Endothelial cell of umbilical vein (primary cell): ENCODE measurements at regions not wholly inside any gene's neighbourhood (a gene's known extent, or its start where the extent isn't known, plus 50 kb on each side); places are given as distances from the start of the nearest gene placed in this dataset.

Experiments used
- BruUV-seq: library from RNA; stranded (reverse); fragments of 400-500 nt; replicated peaks from 2 replicates; lab custom pipeline; 2021; lab: Mats Ljungman, UMichigan
- CTCF ChIA-PET: fragments of 300-600, 350-600 bp; sonication (Branson Sonifier 250); formaldehyde crosslinking; loops from one replicate; lab custom pipeline; 2021; ENCODE audit warnings: antibody characterized with exemption, inconsistent platforms; lab: Charles Lee
- POLR2A ChIA-PET: fragments of 300-600, 350-600 bp; sonication (Branson Sonifier 250); formaldehyde crosslinking; loops from one replicate; lab custom pipeline; 2021; ENCODE audit warnings: antibody characterized with exemption, inconsistent platforms; lab: Charles Lee
- DNase-seq: peaks from one replicate; pipeline ENCODE4 v3.0.0-alpha.2; 2011; ENCODE audit warnings: low read depth, low spot score
- FAIRE-seq: peaks from 2 replicates; lab custom pipeline; 2011; peaks lifted over from hg19 to GRCh38; lab: Jason Lieb, UNC
- H2AFZ ChIP-seq: 2 replicates; pipeline ENCODE4 v1.6.0; 2012; ENCODE audit warnings: low read depth, low read length, control low read depth, inconsistent platforms
- H3K27ac ChIP-seq: 2 replicates; pipeline ENCODE4 v1.5.1; 2011; ENCODE audit warnings: low read depth, mild to moderate bottlenecking, control low read depth, low read length, moderate library complexity; ENCODE audit not compliant: insufficient read depth
- H3K27me3 ChIP-seq, 2 experiments: 2 replicates each; pipeline versions ENCODE4 v1.6.0 to v1.6.1; 2011; ENCODE audit warnings: low read length in 2 of 2, mixed read lengths in 1 of 2; ENCODE audit not compliant: control insufficient read depth in 2 of 2, insufficient read depth in 2 of 2
- H3K36me3 ChIP-seq, 2 experiments: 2 replicates in 1 of 2; 3 replicates in 1 of 2; pipeline ENCODE4 v1.5.1; 2011; ENCODE audit warnings: low read length in 2 of 2, mild to moderate bottlenecking in 1 of 2, moderate library complexity in 1 of 2; ENCODE audit not compliant: control insufficient read depth in 2 of 2, insufficient read depth in 2 of 2; ENCODE audit errors: extremely low read depth in 1 of 2
- H3K4me1 ChIP-seq: 3 replicates; pipeline ENCODE4 v1.5.1; 2011; ENCODE audit warnings: mild to moderate bottlenecking, low read length; ENCODE audit not compliant: control insufficient read depth, insufficient read depth; ENCODE audit errors: extremely low read depth
- H3K4me2 ChIP-seq: 2 replicates; pipeline ENCODE4 v1.6.1; 2011; ENCODE audit warnings: low read length, control low read depth, mixed read lengths; ENCODE audit not compliant: insufficient read depth
- H3K4me3 ChIP-seq, 3 experiments: fragments of 200-600 bp in 1 of 3; sonication (generic), shearing (Covaris generic) in 1 of 3; replicated peaks in 1 of 3; 2 replicates each; pipeline ENCODE4 v1.5.1; 2011 to 2016; ENCODE audit warnings: control low read depth in 3 of 3, low read length in 3 of 3, mild to moderate bottlenecking in 2 of 3, inconsistent platforms in 1 of 3, low read depth in 1 of 3, moderate library complexity in 1 of 3; ENCODE audit not compliant: insufficient read depth in 1 of 3
- H3K79me2 ChIP-seq: 2 replicates; pipeline ENCODE4 v1.6.0; 2012; ENCODE audit warnings: low read length, inconsistent platforms; ENCODE audit not compliant: control insufficient read depth, insufficient read depth
- H3K9ac ChIP-seq: replicated peaks from 2 replicates; pipeline ENCODE3; 2011; ENCODE audit warnings: low read length, control low read depth; ENCODE audit not compliant: insufficient read depth; ENCODE audit errors: extremely low read depth
- H3K9me1 ChIP-seq: replicated peaks from 3 replicates; pipeline ENCODE4 v1.6.0; 2011; ENCODE audit warnings: mild to moderate bottlenecking, low read length; ENCODE audit not compliant: control insufficient read depth, insufficient read depth; ENCODE audit errors: extremely low read depth
- H3K9me3 ChIP-seq: replicated peaks from 2 replicates; pipeline ENCODE4 v1.5.1; 2012; ENCODE audit warnings: low read length, inconsistent platforms; ENCODE audit not compliant: control insufficient read depth, insufficient read depth
- H4K20me1 ChIP-seq: replicated peaks from 2 replicates; pipeline ENCODE3; 2011; ENCODE audit warnings: mild to moderate bottlenecking, low read length; ENCODE audit not compliant: control insufficient read depth, insufficient read depth; ENCODE audit errors: extremely low read depth
- EZH2 ChIP-seq: IDR thresholded peaks from 2 replicates; pipeline ENCODE4 v1.6.1; 2012; ENCODE audit warnings: borderline replicate concordance, low read depth, mild to moderate bottlenecking, moderate library complexity, low read length, inconsistent platforms; ENCODE audit not compliant: severe bottlenecking
- FOS ChIP-seq: IDR thresholded peaks from 2 replicates; pipeline ENCODE4 v1.6.1; 2011; ENCODE audit warnings: mild to moderate bottlenecking, low read length, moderate library complexity, borderline replicate concordance; ENCODE audit not compliant: insufficient read depth
- GATA2 ChIP-seq: IDR thresholded peaks from 2 replicates; pipeline ENCODE4 v1.7.0; 2011; ENCODE audit warnings: low read depth, mild to moderate bottlenecking, moderate library complexity, mixed read lengths, low read length; ENCODE audit not compliant: insufficient read length, insufficient read depth
- JUN ChIP-seq: IDR thresholded peaks from 2 replicates; pipeline ENCODE4 v1.6.1; 2011; ENCODE audit warnings: borderline replicate concordance, low read depth; ENCODE audit not compliant: insufficient read length, insufficient read depth
- MYC ChIP-seq: IDR thresholded peaks from one replicate; pipeline ENCODE4 v1.6.1; 2011; ENCODE audit warnings: mild to moderate bottlenecking, low read depth, low read length
- POLR2A ChIP-seq: IDR thresholded peaks from 2 replicates; pipeline ENCODE4 v1.6.1; 2012; ENCODE audit warnings: low read depth, mild to moderate bottlenecking, control low read depth, low read length
- POLR2AphosphoS5 ChIP-seq: IDR thresholded peaks from 2 replicates; pipeline ENCODE4 v1.6.1; 2012; ENCODE audit warnings: low read depth, mild to moderate bottlenecking, control low read depth, low read length, moderate library complexity; ENCODE audit not compliant: insufficient read depth
- dilution Hi-C: fragments of 300-500 bp; cut with MboI; formaldehyde crosslinking; loops from one replicate; pipeline ENCODE4 v1.15.0; 2019; ENCODE audit warnings: low sequenced_read_pairs; ENCODE audit not compliant: extremely low pct_ligation_motif_present
- intact Hi-C: fragments of 100-400 bp; cut with micrococcal nuclease; formaldehyde crosslinking; loops from one replicate; pipeline ENCODE4 v1.10.0; 2022
- TF ChIP-seq, protein P1 (sequence below), 2 donors: IDR thresholded peaks; 1 replicate in 1 of 2; 2 replicates in 1 of 2; pipeline ENCODE4 v1.5.1; 2011; ENCODE audit warnings: low read length in 2 of 2, mild to moderate bottlenecking in 2 of 2, moderate library complexity in 2 of 2, control low read depth in 1 of 2, inconsistent platforms in 1 of 2, low read depth in 1 of 2; ENCODE audit not compliant: insufficient read depth in 1 of 2; ENCODE audit errors: extremely low read depth in 1 of 2
- TF ChIP-seq, protein P2 (sequence below): IDR thresholded peaks from 2 replicates; pipeline ENCODE4 v1.6.1; 2011; ENCODE audit not compliant: insufficient read depth, insufficient read length

DNA sequence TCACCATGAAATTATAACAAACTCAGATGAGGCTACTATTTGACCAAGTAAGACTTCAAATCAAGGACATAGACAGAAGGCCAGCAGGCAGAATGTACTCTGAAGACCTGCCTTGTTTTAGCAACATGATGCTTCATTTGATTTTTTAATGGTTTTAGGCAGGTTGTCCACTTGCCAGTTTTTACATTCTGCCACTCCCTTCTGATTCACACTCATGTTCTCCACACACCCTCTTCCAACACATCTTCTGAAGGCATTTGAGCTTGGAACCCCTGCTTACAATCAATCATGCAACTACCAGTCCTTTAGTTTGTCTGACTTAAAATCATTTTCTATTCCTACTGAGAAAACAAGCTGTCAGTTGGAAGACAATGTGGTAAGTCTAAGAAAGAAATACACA is 114.9 kb upstream of the SMIM31 start:
- no peaks in the 10 kb centered on the region for H4K20me1 ChIP-seq
- no peaks in the 10 kb centered on the region for H3K79me2 ChIP-seq
- no peak overlapping the region for H2AFZ ChIP-seq
- H3K9me3 ChIP-seq, result peaks cover 7% of the 10 kb centered on the region
- H3K9me1 ChIP-seq, result no peaks in the 10 kb centered on the region
- DNase-seq (no peak), FAIRE-seq (no peak)
- H3K9ac ChIP-seq, result no peak overlapping the region
- no peaks in the 10 kb centered on the region for H3K36me3 ChIP-seq
- intact Hi-C loops, result no loop called here
- no peaks in the 10 kb centered on the region for H3K27me3 ChIP-seq
- ChIA-PET POLR2A (no interaction called here), CTCF (no interaction called here)
- H3K4me3 ChIP-seq, result no peak overlapping the region
- no TSS peak for BruUV-seq
- no peaks in the 10 kb centered on the region for H3K4me1 ChIP-seq
- dilution Hi-C loops, result no loop called here
- no peak overlapping the region for H3K27ac ChIP-seq
- TF ChIP-seq JUN, result no peak
- no peak for TF ChIP-seq MYC
- no peak for TF ChIP-seq EZH2
- no peak for TF ChIP-seq POLR2A
- TF ChIP-seq GATA2, result no peak
- TF ChIP-seq, protein P1, sequence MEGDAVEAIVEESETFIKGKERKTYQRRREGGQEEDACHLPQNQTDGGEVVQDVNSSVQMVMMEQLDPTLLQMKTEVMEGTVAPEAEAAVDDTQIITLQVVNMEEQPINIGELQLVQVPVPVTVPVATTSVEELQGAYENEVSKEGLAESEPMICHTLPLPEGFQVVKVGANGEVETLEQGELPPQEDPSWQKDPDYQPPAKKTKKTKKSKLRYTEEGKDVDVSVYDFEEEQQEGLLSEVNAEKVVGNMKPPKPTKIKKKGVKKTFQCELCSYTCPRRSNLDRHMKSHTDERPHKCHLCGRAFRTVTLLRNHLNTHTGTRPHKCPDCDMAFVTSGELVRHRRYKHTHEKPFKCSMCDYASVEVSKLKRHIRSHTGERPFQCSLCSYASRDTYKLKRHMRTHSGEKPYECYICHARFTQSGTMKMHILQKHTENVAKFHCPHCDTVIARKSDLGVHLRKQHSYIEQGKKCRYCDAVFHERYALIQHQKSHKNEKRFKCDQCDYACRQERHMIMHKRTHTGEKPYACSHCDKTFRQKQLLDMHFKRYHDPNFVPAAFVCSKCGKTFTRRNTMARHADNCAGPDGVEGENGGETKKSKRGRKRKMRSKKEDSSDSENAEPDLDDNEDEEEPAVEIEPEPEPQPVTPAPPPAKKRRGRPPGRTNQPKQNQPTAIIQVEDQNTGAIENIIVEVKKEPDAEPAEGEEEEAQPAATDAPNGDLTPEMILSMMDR (IDR thresholded peaks at IDR 0.05; ENCODE audit: extremely low read depth in 1 of 2, insufficient read depth in 1 of 2, low read depth in 1 of 2, low read length in 2 of 2), result no peak
- TF ChIP-seq FOS, result no peak
- TF ChIP-seq POLR2AphosphoS5, result no peak
- TF ChIP-seq, protein P2, sequence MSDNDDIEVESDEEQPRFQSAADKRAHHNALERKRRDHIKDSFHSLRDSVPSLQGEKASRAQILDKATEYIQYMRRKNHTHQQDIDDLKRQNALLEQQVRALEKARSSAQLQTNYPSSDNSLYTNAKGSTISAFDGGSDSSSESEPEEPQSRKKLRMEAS, result no peak
- no peak overlapping the region for H3K4me2 ChIP-seq
